Islet of Langerhans (tissue), 1 donor: ENCODE measurements at regions not wholly inside any gene's neighbourhood (a gene's known extent, or its start where the extent isn't known, plus 50 kb on each side); places are given as distances from the start of the nearest gene placed in this dataset.

Source experiments
- FAIRE-seq: peaks from one replicate; lab custom pipeline; 2011; peaks lifted over from hg19 to GRCh38; lab: Jason Lieb, UNC

DNA sequence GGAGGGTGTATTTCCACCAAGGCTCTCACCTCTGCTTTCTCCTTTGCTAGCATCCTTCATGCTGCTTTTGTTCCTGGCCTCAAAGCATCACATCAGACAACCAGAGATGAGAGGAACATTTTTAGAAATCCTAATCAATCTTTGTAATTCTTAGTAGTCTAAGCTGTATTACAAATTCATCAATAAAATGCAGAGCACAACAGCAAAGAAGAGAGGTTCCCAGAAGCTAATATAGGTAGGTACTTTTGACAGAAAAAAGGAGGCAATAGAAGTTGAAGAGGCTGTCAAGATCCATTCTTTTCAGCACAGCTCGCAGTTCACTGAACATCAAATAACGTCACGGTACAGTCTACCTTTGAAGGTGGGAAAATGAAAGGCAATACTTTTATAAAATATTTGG, 265.2 kb upstream of the SYT1 start:
- FAIRE-seq = no peak

DNA sequence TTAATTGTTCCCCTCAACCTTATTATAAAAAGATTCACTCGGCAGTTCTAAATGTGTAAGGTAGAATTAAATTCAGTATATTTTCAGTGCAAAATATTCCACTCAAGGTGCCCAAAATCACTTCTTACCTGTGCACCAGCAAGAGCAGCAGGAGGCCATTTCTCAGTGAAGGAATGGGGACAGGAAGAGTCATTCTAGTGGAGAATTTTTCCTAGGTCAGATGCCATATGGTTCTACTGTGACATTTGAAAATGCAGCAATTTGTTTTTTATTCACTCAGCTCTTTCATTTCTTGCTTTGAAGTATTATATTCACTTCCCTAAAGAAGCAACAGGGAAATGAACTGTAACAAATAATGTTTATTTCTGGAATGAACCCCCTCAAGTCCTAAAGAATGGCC, 264.0 kb upstream of the SYT1 start:
- FAIRE-seq = no peak

DNA sequence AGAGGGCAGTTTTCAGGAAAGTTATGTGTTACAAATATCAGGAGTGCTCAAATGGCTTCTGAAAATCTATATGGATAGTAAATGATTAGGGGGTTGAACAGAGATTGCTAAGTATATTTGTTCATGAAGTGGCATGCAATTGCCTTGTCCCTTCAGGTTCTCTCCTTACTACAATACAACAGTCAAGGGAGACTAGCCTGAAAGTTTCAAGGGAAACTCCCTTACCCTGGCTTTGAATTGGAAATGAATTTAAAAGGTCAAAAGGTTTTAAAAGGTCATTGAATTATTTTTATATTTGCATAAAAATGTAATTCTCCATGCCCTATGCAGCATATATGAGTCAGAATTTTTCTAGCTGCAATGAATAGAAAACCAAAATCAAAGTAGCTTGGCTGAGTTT, 253.1 kb upstream of the SYT1 start:
- no peak for FAIRE-seq

DNA sequence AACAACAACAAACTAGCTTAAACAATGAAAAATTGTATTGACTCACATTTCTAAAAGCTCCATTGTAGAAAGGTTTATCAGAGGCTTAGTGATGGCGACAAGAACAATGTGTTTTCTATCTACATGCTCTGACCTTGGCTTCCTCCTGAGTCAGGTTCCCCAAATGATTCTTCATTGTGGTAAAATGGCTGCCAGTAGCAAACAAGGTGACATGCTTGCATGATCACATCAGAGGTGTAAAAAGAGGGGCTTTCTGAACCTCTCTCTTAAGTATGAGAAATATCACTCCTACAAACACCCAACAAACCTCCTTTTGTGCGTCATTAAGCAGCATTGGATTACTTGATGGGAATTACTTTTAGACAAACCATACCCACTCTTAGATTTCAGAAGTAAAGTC, 252.4 kb upstream of the SYT1 start:
- FAIRE-seq = no peak

DNA sequence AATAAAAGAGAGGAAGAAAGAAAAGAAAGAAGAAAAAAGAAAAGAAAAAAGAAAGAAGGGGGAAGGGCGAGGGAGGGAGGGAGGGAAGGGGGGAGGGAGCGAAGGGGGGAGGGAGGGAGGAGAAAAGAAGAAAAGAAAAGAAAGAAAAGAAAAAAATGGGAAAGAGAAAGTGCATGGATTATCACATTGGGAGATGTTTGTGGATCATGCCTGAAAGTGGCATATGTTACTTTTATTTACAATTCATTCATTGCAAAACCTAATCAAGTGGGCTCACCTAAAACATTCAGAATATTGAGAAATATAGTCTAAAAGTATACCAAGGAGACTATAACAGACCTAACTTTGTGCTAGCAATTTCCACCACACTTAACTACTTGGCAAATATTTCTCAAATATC, 246.9 kb upstream of the SYT1 start:
- no peak for FAIRE-seq

DNA sequence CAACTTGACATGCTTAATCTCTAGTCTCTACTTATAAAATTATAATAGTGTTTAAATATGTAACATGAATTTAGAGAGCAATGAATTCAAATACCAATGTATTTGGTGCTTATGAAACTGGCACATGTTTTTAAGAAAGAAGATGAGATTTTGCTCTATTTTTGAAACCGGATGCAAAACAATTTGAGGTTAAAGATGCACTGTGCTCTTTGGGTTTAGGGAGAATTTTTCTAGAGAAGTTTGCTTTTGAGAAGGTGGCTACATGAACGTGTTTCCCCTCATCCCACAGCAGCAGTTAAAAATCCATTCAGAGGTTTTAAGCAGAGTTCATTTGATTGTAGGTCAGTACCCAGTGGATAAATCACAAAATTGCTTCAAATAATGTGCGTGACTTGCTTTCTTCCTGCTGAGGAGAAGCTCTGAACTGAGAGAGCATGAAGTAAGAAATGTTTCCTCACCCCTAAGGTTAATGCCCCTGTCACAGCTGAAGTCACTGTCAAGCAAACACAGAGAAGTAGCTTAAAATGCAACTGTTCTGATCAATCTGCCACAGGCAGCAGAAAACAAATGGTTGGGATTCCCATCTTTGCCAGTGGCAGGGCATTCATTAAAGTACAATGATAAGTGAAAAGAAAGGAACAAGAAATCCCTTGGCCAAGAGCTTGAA, 241.9 kb upstream of the SYT1 start:
- no peak for FAIRE-seq

DNA sequence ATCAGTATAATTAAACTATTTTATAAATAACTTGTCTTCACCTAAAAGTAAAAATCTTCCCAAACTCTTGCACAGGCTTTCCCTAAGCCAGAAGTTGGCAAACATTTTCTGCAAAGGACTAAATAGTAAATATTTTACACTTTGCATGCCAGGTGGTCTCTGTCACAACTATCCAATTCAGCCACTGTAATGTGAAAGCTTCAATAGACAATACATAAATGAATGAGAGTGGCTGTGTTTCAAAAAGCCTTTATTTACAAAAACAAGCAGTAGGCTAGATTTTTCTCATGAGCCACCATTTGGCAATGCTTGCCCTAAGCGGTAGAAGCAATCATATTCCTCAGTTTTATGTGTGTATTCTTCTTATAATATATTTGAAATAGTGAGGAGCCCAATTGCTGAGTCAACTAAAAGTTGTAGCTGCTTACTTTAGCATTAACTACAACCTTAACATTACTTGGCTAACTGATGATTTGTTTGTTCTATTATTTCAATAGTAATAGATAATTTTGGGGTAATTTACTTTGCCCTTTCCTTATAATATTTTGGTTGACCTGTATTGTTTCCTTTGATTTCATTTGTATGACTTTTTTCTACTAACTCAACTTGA, 236.0 kb upstream of the SYT1 start:
- no peak for FAIRE-seq

DNA sequence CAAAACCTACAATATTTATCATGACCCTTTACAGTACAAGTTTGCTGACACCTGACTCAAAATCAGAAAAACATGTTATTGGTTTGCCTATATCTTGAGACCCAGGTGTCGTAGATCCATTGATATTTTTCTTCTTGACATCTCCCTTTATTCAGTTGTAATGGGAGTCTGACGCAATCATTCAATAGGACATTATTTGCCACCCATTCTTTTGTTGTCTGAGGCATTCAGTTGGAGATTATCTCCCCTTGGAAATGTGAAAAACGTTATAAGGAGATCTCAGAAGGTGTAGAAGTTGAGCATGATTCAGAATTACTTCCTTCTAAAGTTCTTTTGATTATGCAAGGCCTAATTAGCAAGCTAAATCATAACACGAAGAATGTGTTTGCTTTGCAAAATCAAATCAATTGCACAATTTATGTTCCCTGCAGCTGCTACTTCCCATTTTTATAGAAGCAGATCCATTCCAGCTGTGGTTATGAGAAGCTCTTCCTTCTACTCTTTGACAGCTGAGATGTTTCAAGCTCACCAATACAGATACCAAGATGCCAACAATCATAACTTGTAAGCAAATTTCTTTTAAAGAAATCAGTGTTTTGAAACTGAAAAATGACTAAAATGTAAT, 228.2 kb upstream of the SYT1 start:
- no peak for FAIRE-seq

DNA sequence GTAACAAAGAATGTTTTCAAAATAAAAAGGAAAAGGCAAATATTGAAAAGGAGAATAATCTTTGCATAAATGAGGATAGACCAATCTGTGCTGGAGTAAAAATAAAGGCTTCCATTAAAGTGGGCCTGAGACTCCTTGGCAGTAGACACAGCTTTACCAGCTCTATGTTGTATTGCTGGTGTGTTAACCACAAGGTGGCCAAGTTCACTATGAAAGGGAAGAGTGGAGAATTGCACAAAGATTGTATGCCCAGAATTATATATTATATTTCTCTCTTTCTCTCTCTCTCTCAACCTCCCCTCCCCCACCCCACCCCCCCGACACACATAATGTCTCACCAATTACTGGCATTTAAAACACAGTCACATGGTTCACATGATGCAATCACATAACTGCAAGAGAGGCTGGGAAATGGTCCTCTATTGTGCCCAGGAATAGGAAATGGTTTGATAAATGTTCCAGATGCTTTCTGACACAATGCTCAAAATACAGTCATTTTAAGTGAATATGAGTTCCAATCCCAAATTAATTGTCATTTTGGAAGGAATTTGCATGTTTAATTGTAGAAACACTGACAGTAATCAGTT, 222.6 kb upstream of the SYT1 start:
- no peak for FAIRE-seq

DNA sequence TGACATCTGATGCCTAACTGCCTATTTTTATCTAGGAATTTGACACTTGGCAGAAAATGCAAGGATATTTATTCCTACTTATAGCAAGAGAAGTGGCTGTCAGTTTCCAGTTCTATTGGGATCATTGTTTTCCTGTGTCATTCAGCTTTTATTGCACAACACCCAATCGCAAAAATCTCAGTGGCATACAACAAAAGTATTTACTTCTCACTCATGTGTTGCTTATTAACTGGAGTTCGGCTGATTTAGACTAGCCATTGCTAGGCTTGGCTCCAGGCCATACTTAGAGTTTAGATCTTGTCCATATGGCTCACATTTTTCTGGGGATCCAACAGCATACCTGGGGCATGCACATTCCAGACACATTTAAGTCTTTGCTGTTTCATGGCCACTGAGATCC, 218.6 kb upstream of the SYT1 start:
- FAIRE-seq = no peak

DNA sequence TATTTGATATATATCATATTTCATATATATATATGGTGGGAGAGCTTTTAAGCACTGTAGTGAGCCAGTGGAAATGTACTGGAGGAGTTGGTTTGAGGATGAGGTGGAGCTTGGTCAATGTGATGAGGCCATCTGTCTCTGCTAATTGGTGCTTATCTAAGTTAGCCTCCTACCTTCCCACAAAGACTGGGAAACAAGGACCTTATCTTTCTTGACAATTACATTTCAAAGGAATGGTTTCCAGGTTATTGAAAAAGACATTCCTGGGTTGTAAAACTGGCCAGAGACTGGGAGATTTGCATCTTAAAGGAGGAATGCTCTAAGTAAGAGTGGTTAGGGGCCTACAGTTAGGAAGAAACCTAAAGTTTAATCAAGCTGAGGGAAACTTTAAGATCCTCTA, 212.8 kb upstream of the SYT1 start:
- no peak for FAIRE-seq

DNA sequence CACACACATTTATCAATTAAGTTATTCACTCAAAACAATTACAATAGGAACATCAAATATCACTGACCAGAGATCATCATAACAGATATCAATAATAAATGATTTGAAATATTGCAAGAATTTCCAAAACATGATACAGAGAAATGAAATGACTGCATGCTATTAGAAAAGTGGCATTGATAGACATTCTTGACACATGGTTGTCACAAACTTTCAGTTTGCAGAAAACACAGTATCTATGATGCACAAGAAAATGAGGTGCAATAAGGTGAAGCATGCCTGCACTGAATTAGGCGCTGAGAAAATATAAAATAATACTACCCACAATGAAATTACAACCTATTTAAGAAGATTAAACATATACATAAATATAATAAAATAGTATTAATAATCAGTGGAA, 198.0 kb upstream of the SYT1 start:
- no peak for FAIRE-seq

DNA sequence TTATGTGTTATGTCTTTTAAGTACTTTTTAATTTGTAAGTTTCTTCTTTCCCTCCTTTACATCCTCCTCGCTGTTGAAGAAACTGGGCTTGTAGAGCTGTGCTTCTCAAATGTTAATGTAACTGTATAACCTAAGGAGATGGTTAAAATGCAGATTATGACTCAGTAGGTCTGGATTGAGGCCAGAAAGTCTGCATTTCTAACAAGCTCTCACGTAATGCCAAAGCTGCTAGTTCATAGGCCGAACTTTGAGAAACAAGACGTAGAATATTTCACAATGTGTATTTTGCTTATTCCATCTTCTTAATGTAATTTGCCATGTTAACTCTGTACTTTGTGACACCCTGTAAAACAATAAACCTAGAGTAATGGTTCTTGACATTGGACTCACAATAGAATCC, 193.3 kb upstream of the SYT1 start:
- no peak for FAIRE-seq

DNA sequence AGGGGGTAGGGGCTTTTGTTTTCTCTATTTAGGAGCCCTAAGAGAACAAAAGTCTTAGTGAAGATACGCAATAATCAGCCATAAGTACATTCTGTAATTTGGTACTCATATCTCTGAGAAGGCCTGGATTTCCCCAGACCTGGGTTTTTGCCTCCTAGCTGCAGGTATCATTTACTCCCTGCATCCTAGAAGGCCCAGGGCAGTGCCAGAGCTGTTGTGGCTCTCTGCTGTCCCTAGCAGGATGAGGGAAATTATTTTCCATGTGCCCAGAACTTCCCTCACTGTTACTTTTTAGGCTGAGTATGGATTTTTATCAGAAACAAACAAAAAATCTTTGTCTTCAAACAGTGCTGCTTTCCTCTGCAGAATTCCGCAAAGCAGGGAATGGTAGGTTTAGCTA, 192.5 kb upstream of the SYT1 start:
- no peak for FAIRE-seq

DNA sequence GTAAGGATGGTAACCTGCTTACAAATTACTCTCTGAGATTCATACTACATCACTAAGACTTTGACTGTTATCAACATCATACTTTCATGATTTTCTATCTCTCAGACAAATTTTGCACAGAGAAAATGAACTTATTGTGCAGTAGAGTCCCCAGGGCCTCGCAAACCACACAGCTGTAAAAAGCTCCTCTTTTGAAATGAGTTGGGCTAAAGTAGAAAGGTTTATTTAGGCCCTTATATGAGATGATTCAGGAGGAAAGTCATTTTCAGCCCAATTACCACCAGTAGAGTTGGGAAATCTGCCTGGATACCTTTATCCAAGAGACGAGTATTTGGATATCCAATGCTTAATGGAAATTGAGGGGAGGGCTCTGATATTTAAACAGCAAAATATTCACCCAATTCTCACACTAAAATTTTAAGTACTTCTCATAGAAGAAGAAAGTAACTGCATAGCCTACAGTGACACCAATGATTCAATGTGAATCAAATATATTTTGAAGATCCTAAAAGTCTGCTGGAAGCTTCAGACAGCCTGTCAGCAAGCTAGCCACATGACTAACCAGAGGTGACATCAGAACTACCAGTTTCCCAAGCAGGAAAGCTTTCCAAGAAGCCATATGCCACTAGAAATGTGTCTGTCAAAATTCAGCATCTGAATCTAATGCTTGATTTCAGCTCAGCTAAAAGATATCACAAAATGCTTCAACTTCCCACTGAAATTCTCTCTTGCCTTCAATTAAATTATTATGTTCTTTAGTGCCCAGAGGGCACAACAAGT, 190.1 kb upstream of the SYT1 start:
- FAIRE-seq = no peak

DNA sequence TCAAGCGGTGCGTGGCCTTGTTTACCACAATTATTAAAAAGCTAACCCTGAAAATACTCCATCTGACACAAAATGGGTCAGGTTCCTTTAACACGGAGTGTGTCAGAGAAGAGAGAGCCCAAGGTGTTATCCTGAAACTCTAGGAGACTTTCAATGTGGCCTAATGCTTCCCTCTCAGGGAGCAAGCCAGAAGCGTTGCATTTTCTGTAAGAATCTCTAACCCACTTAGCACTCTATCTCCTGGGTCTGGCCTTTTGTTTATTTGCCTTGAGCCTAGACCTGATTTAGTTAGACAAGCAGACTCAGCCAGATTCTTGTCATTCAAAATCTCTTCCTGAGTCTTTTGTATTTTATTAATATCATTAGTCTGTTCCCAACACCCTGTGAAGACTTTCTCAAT, 184.0 kb upstream of the SYT1 start:
- FAIRE-seq = no peak

DNA sequence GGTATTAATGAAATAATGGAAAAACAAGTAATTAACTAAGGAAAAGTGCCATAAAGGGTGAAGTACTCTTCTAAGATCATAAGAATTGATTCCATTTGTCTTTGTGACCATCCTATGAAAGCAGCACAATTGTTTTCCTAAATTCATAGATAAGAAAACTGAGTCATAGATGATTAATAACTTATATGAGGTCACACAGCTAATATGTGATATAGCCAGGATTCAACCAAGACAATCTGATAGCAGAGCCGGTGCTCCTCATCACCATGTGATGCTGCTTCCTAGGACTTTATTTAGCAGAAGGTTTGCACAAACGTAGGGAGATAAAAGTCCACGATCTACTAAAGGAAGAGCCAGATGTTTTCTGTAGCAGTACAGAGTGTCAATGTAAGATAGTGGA, 181.5 kb upstream of the SYT1 start:
- FAIRE-seq = no peak

DNA sequence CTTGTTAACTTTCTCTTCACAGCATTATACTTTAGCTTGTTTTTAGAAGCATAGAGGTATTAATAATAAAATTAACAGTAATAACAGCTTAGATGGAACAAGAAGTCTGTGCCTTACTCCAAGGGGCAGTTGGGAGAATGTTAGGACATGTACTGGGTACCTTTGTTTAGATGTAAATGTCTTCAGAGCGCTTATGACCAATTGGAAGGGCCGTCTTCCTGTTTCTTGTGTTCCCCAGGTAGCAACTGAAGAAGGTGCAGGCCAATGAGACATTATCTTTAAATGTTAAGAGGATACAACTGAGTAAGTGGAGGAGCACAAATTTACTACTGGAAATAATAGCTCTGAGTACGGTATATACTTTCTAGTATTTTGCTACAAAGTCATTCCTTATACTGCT, 180.9 kb upstream of the SYT1 start:
- FAIRE-seq = no peak

DNA sequence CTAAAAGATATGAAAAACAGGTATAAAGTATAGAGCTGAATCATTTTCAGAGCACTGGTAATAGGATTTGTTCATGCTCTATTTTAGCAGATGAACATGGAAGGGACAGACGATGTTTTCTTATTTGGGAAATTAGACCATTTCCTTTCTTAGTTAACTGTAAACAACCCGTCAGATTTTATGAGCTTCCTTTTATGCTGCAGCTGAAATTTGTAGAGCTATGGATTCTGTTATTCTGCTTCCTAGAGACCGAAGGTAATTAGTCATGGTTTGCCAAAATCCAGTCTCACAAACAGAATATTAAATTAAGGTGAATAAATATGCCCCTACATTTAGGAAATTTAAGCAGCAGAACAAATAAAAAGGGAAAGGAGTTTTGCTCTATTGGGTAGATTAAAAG, 180.2 kb upstream of the SYT1 start:
- FAIRE-seq = no peak

DNA sequence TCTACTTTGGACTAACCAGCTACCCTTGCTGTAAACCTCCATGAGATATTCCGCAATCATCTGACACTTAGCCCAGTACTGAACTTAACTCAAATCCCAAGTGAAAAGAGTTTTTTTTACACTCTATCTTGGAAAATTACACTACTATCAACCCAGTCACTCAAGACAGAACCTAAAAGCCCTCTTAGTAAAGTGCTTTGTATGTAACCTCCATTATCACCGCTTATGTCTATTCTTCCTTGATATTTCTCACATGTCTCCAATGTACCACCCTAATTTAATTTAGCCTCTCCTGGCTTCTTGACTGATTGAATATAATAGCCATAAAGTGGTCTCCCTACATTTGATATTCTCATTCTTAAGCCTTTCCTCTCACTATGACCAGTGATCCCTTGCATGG, 168.8 kb upstream of the SYT1 start:
- FAIRE-seq = no peak

DNA sequence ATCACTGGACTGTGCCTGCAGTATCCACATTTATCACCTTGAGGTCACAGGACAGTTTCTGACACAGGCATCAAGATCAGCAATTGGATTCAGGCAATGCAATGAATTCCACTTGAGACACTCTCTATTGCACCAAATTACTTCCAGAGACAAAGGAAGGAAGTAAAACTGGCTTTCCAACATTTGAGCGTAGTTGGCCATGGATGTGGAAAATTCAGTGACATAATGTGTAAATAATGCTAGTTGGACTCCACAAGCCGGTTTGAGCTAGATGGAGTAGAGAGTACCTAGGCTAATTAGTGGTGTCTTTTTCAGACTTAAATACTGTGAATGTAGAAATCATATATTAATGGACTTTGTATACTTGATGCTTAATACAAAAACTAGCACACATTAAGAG, 168.3 kb upstream of the SYT1 start:
- no peak for FAIRE-seq

DNA sequence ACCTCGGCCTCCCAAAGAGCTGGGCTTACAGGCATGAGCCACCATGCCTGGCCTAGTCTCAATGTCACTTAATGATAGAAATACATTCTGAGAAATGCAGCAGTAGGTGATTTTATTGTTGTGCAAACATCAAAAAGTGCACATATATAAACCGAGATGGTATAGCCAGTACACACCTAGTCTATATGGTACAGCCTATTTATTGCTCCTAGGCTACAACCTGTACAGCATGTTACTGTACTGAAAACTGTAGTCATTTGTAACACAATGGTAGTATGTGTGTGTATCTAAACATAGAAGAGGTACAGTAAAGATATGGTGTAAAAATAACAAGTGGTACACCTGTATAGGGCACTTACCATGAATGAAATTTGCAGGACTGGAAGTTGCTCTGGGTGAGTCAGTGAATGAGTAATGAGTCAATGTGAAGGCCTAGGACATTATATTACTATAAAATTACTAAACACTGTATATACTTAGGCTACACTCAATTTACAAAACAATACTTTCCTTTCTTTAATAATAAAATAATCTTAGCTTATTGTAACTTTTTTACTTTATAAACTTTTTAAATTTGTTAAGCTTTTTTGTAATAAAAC, 166.7 kb upstream of the SYT1 start:
- no peak for FAIRE-seq

DNA sequence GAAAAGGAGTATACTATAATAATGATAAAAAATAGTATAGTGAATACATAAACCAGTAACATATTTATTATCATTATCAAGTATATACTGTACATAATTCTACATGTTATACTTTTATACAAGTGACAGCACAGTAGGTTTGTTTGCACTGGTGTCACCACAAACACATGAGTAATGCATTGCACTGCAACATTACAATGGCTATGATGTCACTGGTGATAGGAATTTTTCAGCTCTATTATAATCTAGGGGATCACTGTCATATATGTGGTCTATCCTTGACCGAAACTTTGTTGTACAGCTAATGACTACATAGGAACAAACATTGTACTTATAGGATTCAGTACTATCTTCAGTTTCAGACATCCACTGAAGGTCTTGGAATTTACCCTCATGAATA, 165.8 kb upstream of the SYT1 start:
- no peak for FAIRE-seq
